Fibroblast of lung (primary cell): ENCODE measurements at regions not wholly inside any gene's neighbourhood (a gene's known extent, or its start where the extent isn't known, plus 50 kb on each side); places are given as distances from the start of the nearest gene placed in this dataset.

Experiments used
- DNase-seq, 2 donors: peaks; one replicate each; pipeline versions ENCODE4 v3.0.0 to v3.0.0-alpha.2; 2010; ENCODE audit warnings: low read depth in 2 of 2
- H2AFZ ChIP-seq: 2 replicates; pipeline ENCODE4 v1.5.1; 2012; ENCODE audit warnings: low read length, control low read depth, inconsistent platforms
- H3K27ac ChIP-seq: 2 replicates; pipeline ENCODE4 v1.5.1; 2011; ENCODE audit warnings: low read length, control low read depth; ENCODE audit not compliant: insufficient read depth
- H3K27me3 ChIP-seq: 2 replicates; pipeline ENCODE4 v1.5.1; 2011; ENCODE audit warnings: mild to moderate bottlenecking, low read length; ENCODE audit not compliant: control insufficient read depth, insufficient read depth
- H3K36me3 ChIP-seq: 2 replicates; pipeline ENCODE4 v1.5.1; 2011; ENCODE audit warnings: low read length; ENCODE audit not compliant: control insufficient read depth, insufficient read depth
- H3K4me1 ChIP-seq: 2 replicates; pipeline ENCODE4 v1.5.1; 2011; ENCODE audit warnings: low read length; ENCODE audit not compliant: control insufficient read depth, insufficient read depth; ENCODE audit errors: extremely low read depth
- H3K4me2 ChIP-seq: 2 replicates; pipeline ENCODE4 v1.5.1; 2011; ENCODE audit warnings: low read length, control low read depth; ENCODE audit not compliant: insufficient read depth; ENCODE audit errors: extremely low read depth
- H3K4me3 ChIP-seq, 4 experiments: fragments of 200-600 bp in 1 of 4; sonication (generic) in 1 of 4; replicated peaks in 1 of 4; 2 replicates each; pipeline ENCODE4 v1.5.1; 2011 to 2016; ENCODE audit warnings: low read length in 4 of 4, low read depth in 3 of 4, mild to moderate bottlenecking in 3 of 4, control low read depth in 2 of 4, inconsistent platforms in 1 of 4, mixed read lengths in 1 of 4; ENCODE audit not compliant: insufficient read depth in 1 of 4; ENCODE audit errors: control extremely low read depth in 1 of 4
- H3K79me2 ChIP-seq: 2 replicates; pipeline ENCODE4 v1.5.1; 2012; ENCODE audit warnings: mild to moderate bottlenecking, low read length, inconsistent platforms; ENCODE audit not compliant: control insufficient read depth, insufficient read depth
- H3K9ac ChIP-seq: 2 replicates; pipeline ENCODE4 v1.5.1; 2011; ENCODE audit warnings: mild to moderate bottlenecking, low read length, control low read depth; ENCODE audit not compliant: insufficient read depth
- H3K9me3 ChIP-seq: 2 replicates; pipeline ENCODE4 v1.5.1; 2012; ENCODE audit warnings: low read depth, low read length; ENCODE audit not compliant: control insufficient read depth, insufficient read depth
- H4K20me1 ChIP-seq: 2 replicates; pipeline ENCODE4 v1.5.1; 2011; ENCODE audit warnings: low read length; ENCODE audit not compliant: control insufficient read depth, insufficient read depth; ENCODE audit errors: extremely low read depth
- EZH2 ChIP-seq: IDR thresholded peaks from 2 replicates; pipeline ENCODE4 v1.5.1; 2012; ENCODE audit warnings: low read length, control low read depth, mild to moderate bottlenecking; ENCODE audit errors: missing control alignments
- TF ChIP-seq, protein P1 (sequence below), 2 donors: IDR thresholded peaks in 1 of 2; conservative IDR thresholded peaks in 1 of 2; 1 replicate in 1 of 2; 2 replicates in 1 of 2; pipeline ENCODE4 v1.5.1; 2011 to 2012; ENCODE audit warnings: low read length in 2 of 2, control low read depth in 1 of 2, inconsistent platforms in 1 of 2, low read depth in 1 of 2, mild to moderate bottlenecking in 1 of 2

DNA sequence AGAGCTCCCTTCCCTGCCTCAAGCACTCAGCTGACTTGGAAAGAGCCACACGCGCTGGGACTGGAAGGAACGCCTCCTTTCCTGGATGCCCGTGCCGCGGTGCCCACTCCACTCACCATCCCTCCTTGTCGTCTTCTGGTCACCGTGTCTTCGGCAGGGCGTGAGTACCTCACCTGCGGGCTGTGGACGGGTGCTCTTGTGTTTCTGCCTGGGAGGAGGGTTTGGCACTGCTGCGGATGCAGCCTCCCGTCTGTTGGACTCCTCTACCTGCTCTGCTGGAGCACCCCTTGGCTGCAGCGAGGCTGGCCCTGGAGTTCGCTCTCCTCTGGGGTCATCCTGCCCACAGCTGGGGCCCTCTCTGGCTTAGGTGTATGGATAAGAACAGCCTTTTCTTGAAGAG, 612.7 kb downstream of the BRD1 start:
- Histone ChIP-seq H3K4me1 (no peaks in the 10 kb centered on the region), H3K9me3 (no peaks in the 10 kb centered on the region), H3K4me3 (no peak overlapping the region), H3K9ac (no peak overlapping the region), H3K27ac (no peak overlapping the region), H3K27me3 (no peaks in the 10 kb centered on the region), H3K36me3 (no peaks in the 10 kb centered on the region), H2AFZ (no peak overlapping the region), H4K20me1 (no peaks in the 10 kb centered on the region), H3K4me2 (no peak overlapping the region), H3K79me2 (no peaks in the 10 kb centered on the region)
- DNase-seq = no peak
- TF ChIP-seq, protein P1, sequence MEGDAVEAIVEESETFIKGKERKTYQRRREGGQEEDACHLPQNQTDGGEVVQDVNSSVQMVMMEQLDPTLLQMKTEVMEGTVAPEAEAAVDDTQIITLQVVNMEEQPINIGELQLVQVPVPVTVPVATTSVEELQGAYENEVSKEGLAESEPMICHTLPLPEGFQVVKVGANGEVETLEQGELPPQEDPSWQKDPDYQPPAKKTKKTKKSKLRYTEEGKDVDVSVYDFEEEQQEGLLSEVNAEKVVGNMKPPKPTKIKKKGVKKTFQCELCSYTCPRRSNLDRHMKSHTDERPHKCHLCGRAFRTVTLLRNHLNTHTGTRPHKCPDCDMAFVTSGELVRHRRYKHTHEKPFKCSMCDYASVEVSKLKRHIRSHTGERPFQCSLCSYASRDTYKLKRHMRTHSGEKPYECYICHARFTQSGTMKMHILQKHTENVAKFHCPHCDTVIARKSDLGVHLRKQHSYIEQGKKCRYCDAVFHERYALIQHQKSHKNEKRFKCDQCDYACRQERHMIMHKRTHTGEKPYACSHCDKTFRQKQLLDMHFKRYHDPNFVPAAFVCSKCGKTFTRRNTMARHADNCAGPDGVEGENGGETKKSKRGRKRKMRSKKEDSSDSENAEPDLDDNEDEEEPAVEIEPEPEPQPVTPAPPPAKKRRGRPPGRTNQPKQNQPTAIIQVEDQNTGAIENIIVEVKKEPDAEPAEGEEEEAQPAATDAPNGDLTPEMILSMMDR (conservative IDR thresholded peaks at IDR 0.05 in 1 of 2, IDR thresholded peaks at IDR 0.05 in 1 of 2; ENCODE audit: low read depth in 1 of 2, low read length in 2 of 2) = no peak
- no peak for TF ChIP-seq EZH2

DNA sequence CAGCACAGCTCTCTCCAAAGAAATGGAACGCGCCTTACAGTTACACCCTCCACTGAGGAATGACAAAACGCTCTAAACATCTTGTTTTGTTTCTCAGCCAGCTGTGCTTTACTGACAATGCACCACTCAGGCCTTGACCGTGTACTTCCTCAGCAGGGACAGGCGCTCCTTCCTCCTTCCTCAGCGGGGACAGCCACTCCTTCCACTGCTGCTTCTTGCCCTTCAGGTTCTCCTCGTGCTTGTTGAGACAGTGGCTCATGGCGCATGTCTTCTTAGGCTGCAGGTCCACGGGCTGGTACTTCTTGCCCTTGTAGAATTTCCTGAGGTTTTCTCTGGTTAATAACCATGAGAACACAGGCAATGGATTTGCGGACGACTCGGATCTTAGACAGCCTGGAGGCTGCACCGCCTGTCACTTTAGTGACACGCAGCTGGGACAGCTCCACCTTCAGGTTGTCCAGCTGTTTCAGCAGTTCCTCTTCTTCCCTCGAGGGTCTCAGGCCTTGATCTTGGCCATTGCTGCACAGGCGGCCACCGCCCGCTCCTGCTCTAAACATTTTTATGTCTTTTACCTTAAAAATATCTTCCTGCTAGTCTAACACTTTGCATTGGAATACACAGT, 613.8 kb downstream of the BRD1 start:
- no peaks in the 10 kb centered on the region for H3K36me3 ChIP-seq
- no peaks in the 10 kb centered on the region for H3K79me2 ChIP-seq
- H3K4me1 ChIP-seq = no peaks in the 10 kb centered on the region
- H3K9me3 ChIP-seq = no peaks in the 10 kb centered on the region
- no peak overlapping the region for H2AFZ ChIP-seq
- TF ChIP-seq EZH2 = no peak
- TF ChIP-seq, protein P1 (conservative IDR thresholded peaks at IDR 0.05 in 1 of 2, IDR thresholded peaks at IDR 0.05 in 1 of 2; ENCODE audit: low read depth in 1 of 2, low read length in 2 of 2) = no peak
- H3K27me3 ChIP-seq = no peaks in the 10 kb centered on the region
- H3K27ac ChIP-seq = no peak overlapping the region
- no peak for DNase-seq
- H4K20me1 ChIP-seq = no peaks in the 10 kb centered on the region
- H3K9ac ChIP-seq = no peak overlapping the region
- no peak overlapping the region for H3K4me3 ChIP-seq
- no peak overlapping the region for H3K4me2 ChIP-seq

DNA sequence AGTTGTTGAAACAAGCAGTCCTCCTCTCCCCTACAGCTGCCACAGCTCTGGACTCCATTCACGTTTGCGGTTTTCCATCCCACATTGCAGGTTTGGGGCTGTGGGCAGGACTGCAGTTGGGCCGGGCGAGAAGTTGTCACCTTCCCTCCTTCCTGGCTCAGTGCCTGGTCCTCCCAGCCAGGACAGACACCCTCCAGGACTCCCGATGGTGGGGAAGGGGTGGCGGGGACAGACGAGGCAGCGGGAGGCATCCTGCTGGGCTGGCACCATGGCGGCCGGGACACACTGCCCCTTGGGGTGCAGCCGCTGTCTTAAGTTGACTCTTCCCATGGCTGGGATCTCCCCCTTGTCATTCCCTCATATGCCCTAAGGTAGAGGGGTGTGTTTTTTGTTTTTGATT, 615.2 kb downstream of the BRD1 start:
- no peaks in the 10 kb centered on the region for H3K27me3 ChIP-seq
- no peaks in the 10 kb centered on the region for H3K9me3 ChIP-seq
- H4K20me1 ChIP-seq = no peaks in the 10 kb centered on the region
- DNase-seq = no peak
- no peaks in the 10 kb centered on the region for H3K79me2 ChIP-seq
- H3K4me2 ChIP-seq = no peak overlapping the region
- no peak for TF ChIP-seq EZH2
- TF ChIP-seq, protein P1 (conservative IDR thresholded peaks at IDR 0.05 in 1 of 2, IDR thresholded peaks at IDR 0.05 in 1 of 2; ENCODE audit: low read depth in 1 of 2, low read length in 2 of 2) = no peak
- no peaks in the 10 kb centered on the region for H3K36me3 ChIP-seq
- H3K9ac ChIP-seq = no peak overlapping the region
- H3K27ac ChIP-seq = no peak overlapping the region
- no peak overlapping the region for H3K4me3 ChIP-seq
- no peaks in the 10 kb centered on the region for H3K4me1 ChIP-seq
- no peak overlapping the region for H2AFZ ChIP-seq
